ENCODE measurements at regions not wholly inside any gene's neighbourhood (a gene's known extent, or its start where the extent isn't known, plus 50 kb on each side); places are given as distances from the start of the nearest gene placed in this dataset.
"Not testable (repeated sequence)": the region's sequence is repeated elsewhere in the genome, so short reads cannot be mapped to it uniquely, and the experiment has no call there.

GRCh38 chr1:79550402-79550801, 543.9 kb upstream of the ADGRL4 start:
- intact Hi-C loops (cut with DNase I) = no loop called here
- DNase-seq = no peak

GRCh38 chr1:79549201-79549600, 542.7 kb upstream of the ADGRL4 start:
- intact Hi-C loops (cut with DNase I) = no loop called here
- no peak for DNase-seq

GRCh38 chr1:79547514-79547913, 541.0 kb upstream of the ADGRL4 start:
- intact Hi-C loops (cut with DNase I) = no loop called here
- DNase-seq = no peak

GRCh38 chr1:79543394-79543793, 536.9 kb upstream of the ADGRL4 start:
- intact Hi-C loops (cut with DNase I) = no loop called here
- DNase-seq = no peak

GRCh38 chr1:79539001-79539400, 532.5 kb upstream of the ADGRL4 start:
- DNase-seq = no peak
- intact Hi-C loops (cut with DNase I) = no loop called here

- DNase-seq = no peak
- intact Hi-C loops (cut with DNase I) = no loop called here
Observed at GRCh38 chr1:79532555-79532954, 526.0 kb upstream of the ADGRL4 start.

GRCh38 chr1:79531790-79532189, 525.3 kb upstream of the ADGRL4 start:
- no peak for DNase-seq
- intact Hi-C loops (cut with DNase I) = no loop called here

- intact Hi-C loops (cut with DNase I) = no loop called here
- no peak for DNase-seq
Observed at GRCh38 chr1:79530476-79530875, 523.9 kb upstream of the ADGRL4 start.

- intact Hi-C loops (cut with DNase I) = no loop called here
- DNase-seq = no peak
Observed at GRCh38 chr1:79530055-79530454, 523.5 kb upstream of the ADGRL4 start.

- no peak for DNase-seq
- intact Hi-C loops (cut with DNase I) = no loop called here
Observed at GRCh38 chr1:79524126-79524525, 517.6 kb upstream of the ADGRL4 start.

GRCh38 chr1:79519084-79519760, 512.7 kb upstream of the ADGRL4 start:
- DNase-seq = no peak
- intact Hi-C loops (cut with DNase I) = no loop called here

- intact Hi-C loops (cut with DNase I) = no loop called here
- DNase-seq = no peak
Observed at GRCh38 chr1:79517470-79518224, 511.1 kb upstream of the ADGRL4 start.

GRCh38 chr1:79507770-79508169, 501.2 kb upstream of the ADGRL4 start:
- intact Hi-C loops (cut with DNase I) = no loop called here
- no peak for DNase-seq

- intact Hi-C loops (cut with DNase I) = no loop called here
- no peak for DNase-seq
Observed at GRCh38 chr1:79501153-79501552, 494.6 kb upstream of the ADGRL4 start.

- intact Hi-C loops (cut with DNase I) = no loop called here
- DNase-seq = no peak
Observed at GRCh38 chr1:79499541-79499940, 493.0 kb upstream of the ADGRL4 start.

- intact Hi-C loops (cut with DNase I) = no loop called here
- peak in 22 of 42 donors; percentile 3 to 66 (median 32) for DNase-seq
Observed at GRCh38 chr1:79497193-79497773, 490.8 kb upstream of the ADGRL4 start.

GRCh38 chr1:79496129-79496528, 489.6 kb upstream of the ADGRL4 start:
- intact Hi-C loops (cut with DNase I) = no loop called here
- DNase-seq = no peak

- DNase-seq; intact Hi-C loops (cut with DNase I): not testable (repeated sequence)
Observed at GRCh38 chr1:79493702-79494101, 487.2 kb upstream of the ADGRL4 start.

- DNase-seq; intact Hi-C loops (cut with DNase I): not testable (repeated sequence)
Observed at GRCh38 chr1:79488572-79489121, 482.1 kb upstream of the ADGRL4 start.

GRCh38 chr1:79478728-79479373, 472.3 kb upstream of the ADGRL4 start:
- DNase-seq = no peak

More at GRCh38 chr1:79478728-79479373, 472.3 kb upstream of the ADGRL4 start:
- intact Hi-C loops (cut with DNase I) = no loop called here
